NCI-H2196 (cell line): ENCODE measurements at regions not wholly inside any gene's neighbourhood (a gene's known extent, or its start where the extent isn't known, plus 50 kb on each side); places are given as distances from the start of the nearest gene placed in this dataset.
"Not testable (repeated sequence)": the region's sequence is repeated elsewhere in the genome, so short reads cannot be mapped to it uniquely, and the experiment has no call there.

Source experiments
- DNase-seq: peaks from one replicate; lab custom pipeline; 2025; ENCODE audit not compliant: unreplicated experiment; lab: John Stamatoyannopoulos, UW

DNA sequence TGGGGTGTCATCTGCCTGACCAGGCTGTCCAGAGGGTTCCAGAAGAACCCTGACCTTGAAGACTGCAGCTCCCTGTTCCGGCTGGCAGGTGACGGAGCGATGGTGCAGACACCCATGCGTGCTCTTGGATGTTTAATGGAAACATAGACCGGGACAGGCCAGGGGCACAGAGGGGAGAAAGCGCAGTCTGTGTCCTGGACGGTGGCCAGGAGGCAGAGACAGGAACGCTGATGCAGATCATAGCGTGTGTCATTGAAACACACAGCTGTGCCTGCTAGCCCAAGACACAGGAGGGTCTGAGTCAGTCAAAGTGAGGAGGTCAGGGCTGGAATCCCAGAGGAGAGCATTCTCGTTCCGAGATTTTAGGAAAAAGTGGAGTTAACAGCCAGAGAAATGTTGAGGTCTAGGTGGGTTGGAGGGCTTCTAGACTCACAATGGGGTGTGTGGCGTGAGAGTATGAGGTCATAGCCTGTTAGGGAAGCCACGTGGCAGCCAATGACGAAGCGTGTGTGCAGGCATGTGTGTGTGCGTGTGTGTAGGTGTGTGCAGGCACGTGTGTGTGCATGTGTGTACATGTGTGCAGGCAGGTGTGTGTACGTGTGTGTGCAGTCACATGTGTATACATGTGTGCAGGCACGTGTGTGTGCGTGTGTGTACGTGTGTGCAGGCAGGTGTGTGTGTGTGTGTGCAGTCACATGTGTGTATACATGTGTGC is 167.0 kb downstream of the ERMARD start:
- no peak for DNase-seq

GRCh38 chr6:169917153-169917552 is 165.7 kb downstream of the ERMARD start:
- no peak for DNase-seq

DNA sequence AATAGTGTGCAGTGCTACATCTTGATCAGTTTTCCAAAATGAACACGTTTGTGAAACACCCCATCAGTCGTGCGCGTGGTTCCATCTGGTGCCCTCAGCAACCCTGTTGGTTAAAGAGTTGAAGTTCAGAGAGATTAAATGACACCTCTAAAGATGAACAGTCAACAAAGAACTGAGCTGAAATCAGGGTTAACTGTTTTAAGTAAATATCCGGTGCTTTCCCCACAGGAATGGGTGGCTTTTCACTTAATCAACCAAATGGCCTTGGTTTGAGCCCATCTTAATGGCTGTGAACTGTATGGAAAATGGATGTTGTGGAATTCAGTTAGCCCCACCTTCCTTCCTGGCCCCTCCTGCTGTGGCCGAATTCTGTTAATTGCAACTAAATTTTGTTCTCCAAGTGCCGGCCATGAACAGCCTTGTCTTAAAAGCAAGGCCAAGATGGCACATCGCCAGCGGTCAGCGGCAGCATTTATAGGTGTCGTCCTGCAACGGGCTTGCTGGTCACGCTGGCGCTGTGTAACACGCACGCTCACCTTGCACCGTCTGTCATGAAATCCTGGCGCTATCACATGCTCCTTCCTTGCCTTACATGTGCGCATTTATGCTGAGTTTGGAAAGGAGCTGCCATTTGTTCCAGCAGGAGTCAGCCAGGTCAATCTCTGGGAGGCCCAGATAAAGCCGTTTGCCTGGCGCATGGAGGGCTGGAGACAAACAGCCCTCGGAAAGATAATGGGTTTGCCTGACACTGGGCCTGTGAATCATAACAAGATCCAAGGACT is 164.5 kb downstream of the ERMARD start:
- no peak for DNase-seq

DNA sequence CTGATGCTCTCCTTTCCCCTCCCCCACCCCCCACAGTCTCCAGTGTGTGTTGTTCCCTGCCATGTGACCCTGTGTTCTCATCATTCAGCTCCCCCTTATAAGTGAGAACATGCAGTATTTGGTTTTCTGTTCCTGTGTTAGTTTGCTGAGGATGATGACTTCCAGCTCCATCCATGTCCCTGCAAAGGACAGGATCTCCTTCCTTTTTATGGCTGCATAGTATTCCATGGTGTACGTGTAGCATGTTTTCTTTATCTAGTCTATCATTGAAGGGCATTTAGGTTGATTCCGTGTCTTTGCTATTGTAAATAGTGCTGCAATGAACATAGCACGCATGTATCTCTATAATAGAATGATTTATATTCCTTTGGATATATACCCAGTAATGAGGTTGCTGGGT is 162.3 kb downstream of the ERMARD start:
- not testable (repeated sequence) for DNase-seq

DNA sequence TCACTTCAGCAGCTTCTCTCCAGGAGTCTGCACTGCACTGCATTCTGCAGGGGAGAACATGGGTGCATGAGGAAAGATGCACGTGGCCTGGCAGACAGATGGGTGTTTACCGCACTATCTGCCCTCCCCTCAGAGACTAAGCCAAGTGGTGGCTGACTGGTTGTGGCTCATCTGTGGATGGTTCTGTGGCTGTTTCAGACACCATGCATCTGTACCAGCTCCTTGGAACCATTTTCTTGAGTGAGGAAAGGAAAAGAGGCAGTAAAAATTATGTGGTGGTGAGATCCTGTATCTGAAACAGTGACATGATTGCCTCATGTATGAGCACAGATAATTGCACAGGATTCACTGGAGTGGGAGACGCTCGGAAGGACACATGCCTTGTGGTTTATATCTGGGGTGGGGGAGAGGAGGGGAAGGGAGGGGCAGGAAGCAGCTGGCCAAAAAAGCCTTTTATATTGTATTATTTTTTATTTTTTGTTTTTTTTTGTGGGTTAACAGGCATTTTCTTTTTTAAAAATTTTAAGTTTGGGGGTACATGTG is 161.7 kb downstream of the ERMARD start:
- no peak for DNase-seq

DNA sequence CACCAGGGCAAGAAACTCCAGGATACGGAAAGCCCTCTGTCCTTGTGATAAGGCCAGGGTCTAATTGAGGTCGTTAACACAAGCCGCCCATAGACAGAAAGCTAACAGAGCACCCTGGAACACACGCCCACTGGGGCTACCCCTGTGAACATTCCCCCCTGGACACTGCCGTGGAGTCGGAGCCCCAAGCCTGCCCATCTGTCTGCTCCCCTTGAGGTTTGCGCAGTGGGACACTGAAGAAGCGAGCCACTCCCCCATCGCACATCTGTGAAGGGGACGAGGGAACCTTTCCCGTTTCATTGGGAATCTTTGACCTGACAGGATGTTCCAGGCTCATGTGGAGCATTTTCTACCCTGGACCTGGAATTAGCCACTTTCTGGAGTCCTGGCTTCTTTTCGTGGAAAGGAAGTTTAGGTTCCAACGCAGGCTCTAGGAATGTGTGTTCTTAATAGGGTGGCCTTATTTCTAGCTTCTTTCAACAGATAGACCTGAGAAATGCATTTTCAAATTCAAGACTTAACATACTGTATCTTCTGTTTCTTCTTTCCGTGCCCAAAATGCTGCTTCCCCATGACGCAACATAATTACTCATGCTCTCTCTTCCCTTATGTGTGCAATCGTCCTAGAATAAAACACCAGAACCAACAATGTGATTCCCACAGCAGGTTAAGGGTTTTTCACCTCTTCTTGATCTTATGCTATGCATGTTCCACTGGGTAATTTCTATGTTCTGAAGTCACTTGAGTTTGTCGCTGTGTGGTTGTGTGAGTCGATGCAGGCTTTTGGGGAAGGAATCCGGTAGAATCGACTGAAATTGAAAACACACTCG is 161.1 kb downstream of the ERMARD start:
- DNase-seq, result no peak

GRCh38 chr6:169911264-169912263 is 160.1 kb downstream of the ERMARD start:
- no peak for DNase-seq

DNA sequence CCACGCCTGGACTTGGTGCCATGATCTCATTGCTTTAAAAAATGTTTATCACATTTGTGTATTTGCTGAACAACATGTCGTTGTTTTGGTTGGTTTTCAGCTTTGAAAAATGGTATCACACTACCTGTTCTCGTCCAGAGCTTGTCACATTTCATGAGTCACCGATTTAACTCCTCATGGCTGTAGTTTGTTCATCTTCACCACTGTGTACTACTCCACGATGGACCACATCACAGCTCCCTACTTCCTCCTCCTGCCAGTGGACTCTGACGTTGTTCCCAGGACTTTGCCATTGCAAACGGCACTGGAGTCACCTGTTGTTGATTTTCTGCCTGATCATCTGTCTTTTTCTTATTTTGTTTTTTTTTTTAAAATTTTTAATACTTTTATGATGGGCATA is 157.7 kb downstream of the ERMARD start:
- no peak for DNase-seq

DNA sequence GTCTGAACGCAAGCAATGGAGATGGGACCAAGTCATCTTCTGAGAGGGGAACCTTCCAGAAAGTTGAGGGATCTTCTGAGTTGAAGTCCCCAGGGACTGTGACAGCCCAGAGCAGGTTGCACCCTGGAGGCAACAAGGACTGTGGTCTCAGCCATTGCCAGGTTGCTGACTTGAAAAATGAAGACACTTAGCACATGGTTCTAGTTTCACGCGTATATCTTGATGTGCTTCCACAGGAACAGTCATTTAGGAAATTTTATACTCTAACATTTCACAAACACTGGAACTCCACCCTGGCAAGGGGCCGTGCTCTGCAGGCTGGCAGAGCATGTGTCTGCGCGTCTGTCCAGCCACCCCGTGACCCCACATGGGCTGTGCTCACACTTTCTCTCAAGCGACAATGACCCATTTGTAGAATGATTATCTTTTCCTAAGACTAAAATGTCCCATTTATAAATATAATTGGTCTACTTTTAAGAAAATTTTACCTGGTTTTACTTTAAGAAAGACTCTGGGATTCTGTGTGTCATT is 157.0 kb downstream of the ERMARD start:
- no peak for DNase-seq

- no peak for DNase-seq
These were observed 156.1 kb downstream of the ERMARD start for GRCh38 chr6:169907419-169908115.

- DNase-seq, result no peak
These were observed 155.4 kb downstream of the ERMARD start for GRCh38 chr6:169906688-169907418.

GRCh38 chr6:169906004-169906687 is 154.7 kb downstream of the ERMARD start:
- DNase-seq, result no peak

DNA sequence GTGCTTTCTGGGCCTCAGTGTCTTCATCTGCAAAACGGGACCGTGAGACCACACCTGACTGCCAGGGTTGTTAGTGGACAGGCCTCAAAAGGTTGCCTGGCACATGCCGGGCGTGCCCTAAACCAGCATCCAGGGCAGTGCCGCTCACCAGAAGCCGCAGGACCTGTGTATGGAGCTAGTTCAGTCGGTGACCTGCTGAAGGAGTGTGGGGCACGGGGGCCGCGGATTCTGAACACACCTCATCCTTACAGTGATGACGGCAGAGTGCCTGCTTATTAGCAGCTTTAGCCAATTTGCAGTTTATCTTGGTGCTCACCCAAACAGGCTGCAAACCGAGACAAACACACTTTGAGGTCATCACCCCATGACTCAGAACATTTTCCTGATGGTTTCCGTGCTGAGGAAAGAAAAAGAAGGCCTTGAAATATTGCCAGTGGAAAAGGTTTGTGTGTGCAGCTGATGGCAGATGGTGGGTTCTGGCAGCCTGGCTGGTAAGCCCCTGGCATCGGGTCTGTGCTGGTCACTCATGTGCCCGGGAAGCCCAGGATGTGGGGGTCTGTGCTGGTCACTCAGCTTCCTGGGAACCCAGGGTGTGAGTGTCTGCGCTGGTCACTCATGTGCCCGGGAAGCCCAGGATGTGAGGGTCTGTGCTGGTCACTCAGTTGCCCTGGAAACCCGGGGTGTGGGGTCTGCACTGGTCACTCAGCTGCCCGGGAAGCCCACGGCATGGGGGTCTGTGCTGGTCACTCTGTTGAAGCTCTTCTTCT is 153.8 kb downstream of the ERMARD start:
- DNase-seq, result peak; percentile 29

DNA sequence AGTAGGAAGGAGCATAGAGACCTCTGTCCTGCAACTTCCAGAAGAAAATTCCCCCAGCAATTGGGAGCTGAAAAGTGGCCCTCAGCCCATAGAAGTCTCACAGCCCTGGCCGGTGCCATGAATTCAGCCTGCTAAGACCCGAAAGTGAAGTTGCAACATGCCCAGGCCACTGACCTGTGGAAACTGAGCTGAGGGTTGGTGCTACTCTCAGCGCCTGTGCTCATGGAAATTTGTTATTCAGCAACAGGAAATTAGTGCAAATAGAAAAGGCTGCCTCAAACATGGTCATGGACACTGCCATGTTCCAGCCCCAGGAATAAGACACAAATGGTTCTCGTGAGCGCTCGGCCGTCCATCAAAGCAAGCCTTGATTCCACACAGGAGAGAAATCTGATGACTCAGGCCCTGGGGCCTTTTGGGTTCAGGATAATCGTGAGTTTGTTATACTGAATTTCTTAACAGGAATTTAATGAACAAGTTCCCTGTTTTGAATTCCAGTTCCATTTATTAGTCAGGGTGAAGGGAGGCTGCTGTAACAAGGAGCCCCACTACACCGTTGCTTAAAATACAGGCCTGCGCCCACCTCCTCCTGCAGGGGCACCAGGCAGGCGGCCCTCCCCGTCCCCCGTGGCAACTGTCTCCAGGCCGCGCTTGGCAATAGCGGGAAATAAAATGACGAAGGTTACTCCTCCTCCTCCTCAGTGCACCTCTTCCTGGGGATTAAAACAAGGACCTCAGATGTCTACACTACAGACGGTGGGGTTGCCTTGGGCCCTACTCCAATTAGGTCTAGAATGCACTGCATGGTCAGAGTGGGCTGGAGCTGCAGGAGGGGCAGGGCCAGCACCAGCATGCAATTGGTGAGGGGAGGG is 152.9 kb downstream of the ERMARD start:
- no peak for DNase-seq

- DNase-seq, result no peak
These were observed 151.7 kb downstream of the ERMARD start for GRCh38 chr6:169903122-169903521.

GRCh38 chr6:169902604-169903003 is 151.2 kb downstream of the ERMARD start:
- DNase-seq, result no peak
